ENCODE measurements at regions not wholly inside any gene's neighbourhood (a gene's known extent, or its start where the extent isn't known, plus 50 kb on each side); places are given as distances from the start of the nearest gene placed in this dataset.

DNA sequence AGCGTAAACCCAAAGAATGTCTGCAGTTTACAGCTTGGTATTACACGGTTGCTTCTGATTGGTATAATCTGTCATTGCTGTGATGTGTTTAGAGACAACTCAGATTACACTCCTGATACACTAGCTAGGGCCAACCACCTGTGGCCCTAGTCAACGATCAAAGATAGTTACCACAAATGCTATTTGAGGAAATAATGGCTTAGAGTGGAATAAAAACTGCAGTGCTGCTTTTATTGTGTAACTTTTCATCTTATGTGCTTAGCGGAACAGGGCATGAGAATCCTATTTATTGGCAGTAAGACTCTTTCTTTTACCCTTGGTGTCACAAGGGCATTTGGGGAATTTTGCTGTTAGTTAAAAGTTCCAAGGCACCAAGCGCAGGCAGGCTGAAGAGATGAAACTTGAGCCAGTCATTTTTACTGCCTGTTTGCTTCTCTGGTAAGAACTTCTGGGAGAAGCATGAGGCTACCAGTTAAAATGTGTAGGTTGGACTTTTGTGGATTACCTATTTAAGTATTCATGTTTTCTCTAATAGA, 363.3 kb downstream of the KCNRG start:
- peaks cover 18% of the 10 kb centered on the region for H3K9me3 Mint-ChIP-seq
- ATAC-seq (no peak), DNase-seq (no peak)
- intact Hi-C loops (cut with micrococcal nuclease) = no loop called here
- H3K36me3 Mint-ChIP-seq (ENCODE audit: low read depth) = peaks cover 10% of the 10 kb centered on the region
- peaks cover 8% of the 10 kb centered on the region for H3K27me3 Mint-ChIP-seq
- peaks cover 5% of the 10 kb centered on the region for H3K4me1 Mint-ChIP-seq (ENCODE audit: low read depth)
- H3K27ac Mint-ChIP-seq = no peak overlapping the region
- TF ChIP-seq, protein P1, sequence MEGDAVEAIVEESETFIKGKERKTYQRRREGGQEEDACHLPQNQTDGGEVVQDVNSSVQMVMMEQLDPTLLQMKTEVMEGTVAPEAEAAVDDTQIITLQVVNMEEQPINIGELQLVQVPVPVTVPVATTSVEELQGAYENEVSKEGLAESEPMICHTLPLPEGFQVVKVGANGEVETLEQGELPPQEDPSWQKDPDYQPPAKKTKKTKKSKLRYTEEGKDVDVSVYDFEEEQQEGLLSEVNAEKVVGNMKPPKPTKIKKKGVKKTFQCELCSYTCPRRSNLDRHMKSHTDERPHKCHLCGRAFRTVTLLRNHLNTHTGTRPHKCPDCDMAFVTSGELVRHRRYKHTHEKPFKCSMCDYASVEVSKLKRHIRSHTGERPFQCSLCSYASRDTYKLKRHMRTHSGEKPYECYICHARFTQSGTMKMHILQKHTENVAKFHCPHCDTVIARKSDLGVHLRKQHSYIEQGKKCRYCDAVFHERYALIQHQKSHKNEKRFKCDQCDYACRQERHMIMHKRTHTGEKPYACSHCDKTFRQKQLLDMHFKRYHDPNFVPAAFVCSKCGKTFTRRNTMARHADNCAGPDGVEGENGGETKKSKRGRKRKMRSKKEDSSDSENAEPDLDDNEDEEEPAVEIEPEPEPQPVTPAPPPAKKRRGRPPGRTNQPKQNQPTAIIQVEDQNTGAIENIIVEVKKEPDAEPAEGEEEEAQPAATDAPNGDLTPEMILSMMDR (IDR thresholded peaks at IDR 0.05) = no peak
- no peak overlapping the region for H3K4me3 Mint-ChIP-seq
- ChIA-PET POLR2A (interaction anchor here (1.4 kb wide), 1 partner anchor 12 kb away, joined by 4 read pairs; no protein-coding TSS in a partner anchor), CTCF (interaction anchor here (0.6 kb wide), 1 partner anchor 181 kb away, joined by 3 read pairs; no protein-coding TSS in a partner anchor)

DNA sequence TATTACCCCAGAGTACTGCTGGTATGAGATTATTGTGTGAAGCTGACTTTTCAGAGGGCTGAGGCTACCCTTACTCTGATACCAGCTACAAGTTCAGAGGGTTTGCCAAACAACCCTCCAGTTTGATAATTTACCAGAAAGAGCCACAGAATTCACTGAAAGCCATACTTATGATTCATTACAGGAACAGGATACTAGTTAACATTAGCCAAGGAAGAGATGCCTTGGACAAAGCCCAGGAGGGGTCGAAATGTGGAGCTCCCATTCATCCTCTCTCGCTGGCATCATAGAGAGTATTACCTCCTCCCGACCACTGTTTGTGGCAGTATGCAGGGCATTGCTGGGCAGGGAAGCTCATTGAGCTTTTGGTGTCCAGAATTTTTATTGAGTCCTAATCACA, 364.3 kb downstream of the KCNRG start:
- no peak for ATAC-seq
- H3K4me1 Mint-ChIP-seq (ENCODE audit: low read depth) = peaks cover 6% of the 10 kb centered on the region
- POLR2A ChIA-PET = interaction anchor here (0.5 to 1.6 kb wide), 2 partner anchors 13 to 74 kb away, joined by 3 to 5 read pairs; no protein-coding TSS in a partner anchor

DNA sequence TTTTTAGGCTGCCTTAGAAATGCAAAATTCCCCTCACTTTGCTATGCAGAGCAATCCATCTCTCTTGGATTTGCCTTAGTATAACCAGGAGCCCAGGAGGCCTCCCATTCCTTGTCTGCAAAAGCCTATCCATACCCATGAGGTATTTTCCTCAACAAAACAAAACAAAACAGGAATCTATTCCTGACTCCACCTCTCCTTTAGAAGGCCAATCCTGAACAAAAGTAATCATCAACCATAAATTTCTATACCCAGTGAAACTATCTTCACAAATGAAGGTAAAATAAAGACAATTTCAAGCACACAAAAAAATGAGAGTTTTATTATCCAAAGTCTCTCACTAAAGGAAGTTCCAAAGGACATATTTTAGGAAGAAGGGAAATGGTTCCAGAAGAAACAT, 365.7 kb downstream of the KCNRG start:
- Mint-ChIP-seq H3K27me3 (peaks cover 3% of the 10 kb centered on the region), H3K36me3 (ENCODE audit: low read depth) (peaks cover 10% of the 10 kb centered on the region), H3K4me1 (ENCODE audit: low read depth) (peaks cover 8% of the 10 kb centered on the region), H3K9me3 (peaks cover 18% of the 10 kb centered on the region), H3K27ac (no peak overlapping the region), H3K4me3 (no peak overlapping the region)
- ATAC-seq = no peak
- intact Hi-C loops (cut with micrococcal nuclease) = no loop called here
- POLR2A ChIA-PET = interaction anchor here (1.6 kb wide), 1 partner anchor 15 kb away, joined by 5 read pairs; no protein-coding TSS in a partner anchor
- TF ChIP-seq, protein P1 (IDR thresholded peaks at IDR 0.05) = no peak
- DNase-seq = no peak
- CTCF ChIA-PET = no interaction called here

More for the DNA sequence above, 364.3 kb downstream of the KCNRG start:
- Mint-ChIP-seq H3K9me3 (peaks cover 18% of the 10 kb centered on the region), H3K4me3 (no peak overlapping the region), H3K36me3 (ENCODE audit: low read depth) (peaks cover 10% of the 10 kb centered on the region), H3K27me3 (peaks cover 7% of the 10 kb centered on the region), H3K27ac (no peak overlapping the region)
- DNase-seq = no peak
- TF ChIP-seq, protein P1 (IDR thresholded peaks at IDR 0.05) = no peak
- CTCF ChIA-PET = no interaction called here
- intact Hi-C loops (cut with micrococcal nuclease) = no loop called here

DNA sequence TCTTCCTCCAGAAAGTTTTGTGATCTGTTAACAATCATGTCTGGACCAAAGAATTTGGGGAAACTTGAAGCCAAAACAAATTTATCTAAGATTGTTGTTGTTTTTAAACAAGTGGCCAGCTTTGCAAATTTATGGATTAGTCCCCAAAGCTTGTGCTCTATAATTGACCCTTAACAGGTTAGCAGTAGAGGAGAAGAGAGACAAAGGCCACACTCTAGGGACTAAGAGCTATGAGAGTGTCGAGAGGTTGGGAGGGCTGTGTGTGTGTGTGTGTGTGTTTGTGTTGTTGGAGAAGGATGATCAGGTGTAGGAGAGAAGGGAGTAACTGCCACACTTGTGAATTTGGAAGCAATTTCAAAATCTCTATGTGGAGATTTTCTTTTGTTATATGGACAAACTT, 367.3 kb downstream of the KCNRG start:
- DNase-seq (no peak), ATAC-seq (no peak)
- CTCF ChIA-PET = interaction anchor here (1.3 kb wide), 1 partner anchor 11 kb away, joined by 4 read pairs; no protein-coding TSS in a partner anchor
- peaks cover 10% of the 10 kb centered on the region for H3K36me3 Mint-ChIP-seq (ENCODE audit: low read depth)
- TF ChIP-seq, protein P1 (IDR thresholded peaks at IDR 0.05) = no peak
- intact Hi-C loops (cut with micrococcal nuclease) = no loop called here
- H3K27me3 Mint-ChIP-seq = peaks cover 2% of the 10 kb centered on the region
- POLR2A ChIA-PET = no interaction called here
- H3K9me3 Mint-ChIP-seq = peaks cover 18% of the 10 kb centered on the region
- no peak overlapping the region for H3K4me3 Mint-ChIP-seq
- H3K27ac Mint-ChIP-seq = no peak overlapping the region
- peaks cover 13% of the 10 kb centered on the region for H3K4me1 Mint-ChIP-seq (ENCODE audit: low read depth)

DNA sequence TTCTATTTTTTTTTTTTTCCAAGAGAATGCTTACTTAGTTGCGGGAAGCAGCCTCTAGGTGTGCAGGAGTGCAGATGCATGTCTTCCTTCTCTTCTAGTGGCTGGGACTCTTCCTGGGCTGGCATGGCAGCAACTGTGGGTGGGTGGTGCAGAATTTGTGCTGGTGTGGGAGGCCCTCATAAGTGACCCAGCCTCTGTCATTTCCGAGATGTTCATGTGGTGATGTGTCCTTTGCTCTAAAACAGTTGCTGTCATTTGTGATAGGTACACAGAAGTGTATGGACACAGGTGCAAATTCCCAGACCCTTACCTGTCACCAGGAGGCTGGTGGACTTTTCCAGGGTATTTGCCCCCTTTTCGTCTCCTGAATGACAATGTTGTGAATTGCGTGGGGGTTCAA, 367.7 kb downstream of the KCNRG start:
- intact Hi-C loops (cut with micrococcal nuclease) = no loop called here
- peaks cover 18% of the 10 kb centered on the region for H3K9me3 Mint-ChIP-seq
- no peak for DNase-seq
- H3K36me3 Mint-ChIP-seq (ENCODE audit: low read depth) = peaks cover 10% of the 10 kb centered on the region
- no peak overlapping the region for H3K27ac Mint-ChIP-seq
- no peak for ATAC-seq
- H3K4me1 Mint-ChIP-seq (ENCODE audit: low read depth) = peaks cover 13% of the 10 kb centered on the region
- peaks cover 3% of the 10 kb centered on the region for H3K27me3 Mint-ChIP-seq
- ChIA-PET POLR2A (no interaction called here), CTCF (interaction anchor here (1.3 kb wide), 1 partner anchor 11 kb away, joined by 4 read pairs; no protein-coding TSS in a partner anchor)
- no peak overlapping the region for H3K4me3 Mint-ChIP-seq
- TF ChIP-seq, protein P1 (IDR thresholded peaks at IDR 0.05) = no peak
